ENCODE measurements at regions not wholly inside any gene's neighbourhood (a gene's known extent, or its start where the extent isn't known, plus 50 kb on each side); places are given as distances from the start of the nearest gene placed in this dataset.

DNA sequence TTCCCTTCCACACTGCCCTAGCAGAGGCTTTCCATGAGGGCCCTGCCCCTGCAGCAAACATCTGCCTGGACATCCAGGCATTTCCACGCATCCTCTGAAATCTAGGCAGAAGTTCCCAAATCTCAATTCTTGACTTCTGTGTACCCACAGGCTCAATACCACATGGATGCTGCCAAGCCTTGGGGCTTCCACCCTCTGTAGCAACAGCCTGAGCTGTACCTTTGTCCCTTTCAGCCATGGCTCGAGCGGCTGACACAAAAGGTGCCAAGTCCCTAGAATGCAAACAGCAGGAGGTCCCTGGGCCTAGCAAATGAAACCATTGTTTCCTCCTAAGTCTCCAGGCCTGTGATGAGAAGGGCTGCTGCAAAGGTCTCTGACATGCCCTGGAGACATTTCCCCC is 744.5 kb upstream of the LINC00305 start:
- TF ChIP-seq CTCF (IDR thresholded peaks at IDR 0.05; ENCODE audit: insufficient read depth, low read length, poor library complexity, severe bottlenecking) (no peak), EZH2phosphoT487 (conservative IDR thresholded peaks at IDR 0.05; ENCODE audit: low read length) (no peak)

All from SU-DHL-6 (cell line).